ENCODE measurements at regions not wholly inside any gene's neighbourhood (a gene's known extent, or its start where the extent isn't known, plus 50 kb on each side); places are given as distances from the start of the nearest gene placed in this dataset.

GRCh38 chr9:7243838-7244237 lies 486.1 kb downstream of the KDM4C start:
- Histone ChIP-seq H3K4ac (ENCODE audit: low read depth, low read length) (no peak overlapping the region), H3K4me1 (ENCODE audit: control insufficient read depth in 1 of 2, insufficient read depth in 2 of 2, low read length in 2 of 2) (peaks cover 7% of the 10 kb centered on the region in 2 experiments), H3K36me3 (ENCODE audit: control insufficient read depth in 1 of 2, insufficient read depth in 2 of 2, low read length in 2 of 2) (no peaks in the 10 kb centered on the region), H2BK120ac (ENCODE audit: insufficient read depth, low read length, poor library complexity) (no peak overlapping the region), H3K79me1 (ENCODE audit: low read length) (peaks cover 5% of the 10 kb centered on the region), H2AK5ac (ENCODE audit: low read length) (no peak overlapping the region), H2BK5ac (ENCODE audit: low read depth, low read length, poor library complexity) (no peak overlapping the region), H3K4me2 (ENCODE audit: low read length) (no peak overlapping the region), H3K14ac (ENCODE audit: low read length) (no peak overlapping the region), H3K18ac (ENCODE audit: low read length) (no peak overlapping the region), H3K9ac (ENCODE audit: low read length) (no peak overlapping the region), H3K4me3 (ENCODE audit: low read depth, low read length) (no peak overlapping the region), H2BK12ac (ENCODE audit: low read length) (no peak overlapping the region), H3K79me2 (ENCODE audit: control insufficient read depth, insufficient read depth, low read length, poor library complexity) (no peaks in the 10 kb centered on the region), H4K8ac (ENCODE audit: low read depth, low read length) (no peak overlapping the region), H3K27me3 (ENCODE audit: insufficient read depth, low read length) (no peaks in the 10 kb centered on the region), H2AFZ (ENCODE audit: insufficient read depth, low read length, poor library complexity) (no peak overlapping the region), H3K27ac (ENCODE audit: low read depth, low read length) (no peak overlapping the region), H3K9me3 (ENCODE audit: insufficient read depth, low read depth, low read length) (no peaks in the 10 kb centered on the region), H4K91ac (ENCODE audit: low read depth, low read length) (no peak overlapping the region), H4K12ac (ENCODE audit: low read depth, low read length) (no peak overlapping the region), H3K23ac (ENCODE audit: low read length) (no peak overlapping the region)
- DNase-seq = no peak

DNA sequence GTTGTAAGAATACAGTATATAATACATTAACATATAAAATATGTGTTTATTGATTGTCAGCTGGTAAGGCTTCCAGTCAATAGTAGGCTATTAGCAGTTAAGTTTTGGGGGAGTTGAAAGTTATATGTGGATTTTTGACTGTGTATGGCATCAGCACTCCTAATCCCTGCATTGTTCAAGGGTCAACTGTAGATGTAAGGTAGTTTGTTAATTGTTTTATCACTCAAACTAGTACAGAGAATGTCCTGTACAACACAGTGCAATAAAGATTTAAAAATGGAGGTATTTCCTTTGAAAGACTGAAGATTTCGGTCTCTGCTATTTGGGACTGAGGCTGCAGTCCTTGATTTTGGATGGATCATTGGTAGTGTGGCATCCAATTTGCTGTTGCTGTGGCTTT lies 484.4 kb downstream of the KDM4C start:
- H3K4me3 ChIP-seq (ENCODE audit: low read depth, low read length) = no peak overlapping the region
- H4K12ac ChIP-seq (ENCODE audit: low read depth, low read length) = no peak overlapping the region
- H3K36me3 ChIP-seq (ENCODE audit: control insufficient read depth in 1 of 2, insufficient read depth in 2 of 2, low read length in 2 of 2) = no peaks in the 10 kb centered on the region
- H3K27me3 ChIP-seq (ENCODE audit: insufficient read depth, low read length) = no peaks in the 10 kb centered on the region
- H3K4me2 ChIP-seq (ENCODE audit: low read length) = no peak overlapping the region
- H3K23ac ChIP-seq (ENCODE audit: low read length) = no peak overlapping the region
- H3K79me1 ChIP-seq (ENCODE audit: low read length) = peaks cover 5% of the 10 kb centered on the region
- no peaks in the 10 kb centered on the region for H3K9me3 ChIP-seq (ENCODE audit: insufficient read depth, low read depth, low read length)
- H3K14ac ChIP-seq (ENCODE audit: low read length) = no peak overlapping the region
- H3K9ac ChIP-seq (ENCODE audit: low read length) = no peak overlapping the region
- no peak for DNase-seq
- H3K4ac ChIP-seq (ENCODE audit: low read depth, low read length) = no peak overlapping the region
- no peak overlapping the region for H2BK12ac ChIP-seq (ENCODE audit: low read length)
- H2BK5ac ChIP-seq (ENCODE audit: low read depth, low read length, poor library complexity) = no peak overlapping the region
- H2AK5ac ChIP-seq (ENCODE audit: low read length) = no peak overlapping the region
- H3K79me2 ChIP-seq (ENCODE audit: control insufficient read depth, insufficient read depth, low read length, poor library complexity) = no peaks in the 10 kb centered on the region
- no peak overlapping the region for H2BK120ac ChIP-seq (ENCODE audit: insufficient read depth, low read length, poor library complexity)
- WGBS (ENCODE audit: extremely low coverage, insufficient coverage, insufficient read length) = no CpG with 5 or more reads among the region's 1 CpG
- H3K27ac ChIP-seq (ENCODE audit: low read depth, low read length) = no peak overlapping the region
- peaks cover 13 to 15% of the 10 kb centered on the region in 2 experiments for H3K4me1 ChIP-seq (ENCODE audit: control insufficient read depth in 1 of 2, insufficient read depth in 2 of 2, low read length in 2 of 2)
- no peak overlapping the region for H2AFZ ChIP-seq (ENCODE audit: insufficient read depth, low read length, poor library complexity)
- no peak overlapping the region for H4K91ac ChIP-seq (ENCODE audit: low read depth, low read length)
- H3K18ac ChIP-seq (ENCODE audit: low read length) = no peak overlapping the region
- no peak overlapping the region for H4K8ac ChIP-seq (ENCODE audit: low read depth, low read length)

GRCh38 chr9:7241694-7242093 lies 483.9 kb downstream of the KDM4C start:
- H3K4me3 ChIP-seq (ENCODE audit: low read depth, low read length) = no peak overlapping the region
- H2BK120ac ChIP-seq (ENCODE audit: insufficient read depth, low read length, poor library complexity) = no peak overlapping the region
- H3K23ac ChIP-seq (ENCODE audit: low read length) = no peak overlapping the region
- H2BK5ac ChIP-seq (ENCODE audit: low read depth, low read length, poor library complexity) = no peak overlapping the region
- no peak overlapping the region for H3K4me2 ChIP-seq (ENCODE audit: low read length)
- H3K36me3 ChIP-seq (ENCODE audit: control insufficient read depth in 1 of 2, insufficient read depth in 2 of 2, low read length in 2 of 2) = no peaks in the 10 kb centered on the region
- H4K91ac ChIP-seq (ENCODE audit: low read depth, low read length) = no peak overlapping the region
- no peaks in the 10 kb centered on the region for H3K79me2 ChIP-seq (ENCODE audit: control insufficient read depth, insufficient read depth, low read length, poor library complexity)
- H3K9ac ChIP-seq (ENCODE audit: low read length) = no peak overlapping the region
- no peak overlapping the region for H2BK12ac ChIP-seq (ENCODE audit: low read length)
- no peak overlapping the region for H3K27ac ChIP-seq (ENCODE audit: low read depth, low read length)
- no peaks in the 10 kb centered on the region for H3K9me3 ChIP-seq (ENCODE audit: insufficient read depth, low read depth, low read length)
- no peaks in the 10 kb centered on the region for H3K27me3 ChIP-seq (ENCODE audit: insufficient read depth, low read length)
- peaks cover 5% of the 10 kb centered on the region for H3K79me1 ChIP-seq (ENCODE audit: low read length)
- H3K18ac ChIP-seq (ENCODE audit: low read length) = no peak overlapping the region
- H2AK5ac ChIP-seq (ENCODE audit: low read length) = no peak overlapping the region
- no peak for DNase-seq
- peaks cover 13 to 15% of the 10 kb centered on the region in 2 experiments for H3K4me1 ChIP-seq (ENCODE audit: control insufficient read depth in 1 of 2, insufficient read depth in 2 of 2, low read length in 2 of 2)
- no peak overlapping the region for H3K14ac ChIP-seq (ENCODE audit: low read length)
- H3K4ac ChIP-seq (ENCODE audit: low read depth, low read length) = no peak overlapping the region
- no peak overlapping the region for H2AFZ ChIP-seq (ENCODE audit: insufficient read depth, low read length, poor library complexity)
- no CpG with 5 or more reads among the region's 2 CpGs for WGBS (ENCODE audit: extremely low coverage, insufficient coverage, insufficient read length)
- no peak overlapping the region for H4K8ac ChIP-seq (ENCODE audit: low read depth, low read length)
- no peak overlapping the region for H4K12ac ChIP-seq (ENCODE audit: low read depth, low read length)

GRCh38 chr9:7240569-7241311 lies 483.0 kb downstream of the KDM4C start:
- H3K9ac ChIP-seq (ENCODE audit: low read length) = no peak overlapping the region
- no peak overlapping the region for H3K18ac ChIP-seq (ENCODE audit: low read length)
- H2BK12ac ChIP-seq (ENCODE audit: low read length) = no peak overlapping the region
- no peak overlapping the region for H2AK5ac ChIP-seq (ENCODE audit: low read length)
- H4K8ac ChIP-seq (ENCODE audit: low read depth, low read length) = no peak overlapping the region
- H3K36me3 ChIP-seq (ENCODE audit: control insufficient read depth in 1 of 2, insufficient read depth in 2 of 2, low read length in 2 of 2) = no peaks in the 10 kb centered on the region
- H3K27ac ChIP-seq (ENCODE audit: low read depth, low read length) = no peak overlapping the region
- no peak overlapping the region for H4K12ac ChIP-seq (ENCODE audit: low read depth, low read length)
- peaks cover 5% of the 10 kb centered on the region for H3K79me1 ChIP-seq (ENCODE audit: low read length)
- no peak overlapping the region for H3K4me2 ChIP-seq (ENCODE audit: low read length)
- no peak overlapping the region for H2BK5ac ChIP-seq (ENCODE audit: low read depth, low read length, poor library complexity)
- H4K91ac ChIP-seq (ENCODE audit: low read depth, low read length) = no peak overlapping the region
- no peak overlapping the region for H3K4me3 ChIP-seq (ENCODE audit: low read depth, low read length)
- peaks cover 13 to 15% of the 10 kb centered on the region in 2 experiments for H3K4me1 ChIP-seq (ENCODE audit: control insufficient read depth in 1 of 2, insufficient read depth in 2 of 2, low read length in 2 of 2)
- H3K4ac ChIP-seq (ENCODE audit: low read depth, low read length) = no peak overlapping the region
- H2BK120ac ChIP-seq (ENCODE audit: insufficient read depth, low read length, poor library complexity) = no peak overlapping the region
- no peaks in the 10 kb centered on the region for H3K27me3 ChIP-seq (ENCODE audit: insufficient read depth, low read length)
- H3K14ac ChIP-seq (ENCODE audit: low read length) = no peak overlapping the region
- no CpG with 5 or more reads among the region's 5 CpGs for WGBS (ENCODE audit: extremely low coverage, insufficient coverage, insufficient read length)
- no peak overlapping the region for H2AFZ ChIP-seq (ENCODE audit: insufficient read depth, low read length, poor library complexity)
- H3K79me2 ChIP-seq (ENCODE audit: control insufficient read depth, insufficient read depth, low read length, poor library complexity) = no peaks in the 10 kb centered on the region
- DNase-seq = no peak
- no peak overlapping the region for H3K23ac ChIP-seq (ENCODE audit: low read length)
- H3K9me3 ChIP-seq (ENCODE audit: insufficient read depth, low read depth, low read length) = no peaks in the 10 kb centered on the region

Measured in trophoblast cell (in vitro differentiated cells and primary cell).